GM12878 (cell line): ENCODE measurements at regions not wholly inside any gene's neighbourhood (a gene's known extent, or its start where the extent isn't known, plus 50 kb on each side); places are given as distances from the start of the nearest gene placed in this dataset.
"Not testable (repeated sequence)": the region's sequence is repeated elsewhere in the genome, so short reads cannot be mapped to it uniquely, and the experiment has no call there.

Experiments
- ATF7 ChIP-seq: fragments of 450-650 bp; IDR thresholded peaks from 2 replicates; pipeline ENCODE4 v1.6.1; 2016; ENCODE audit warnings: low read depth, mild to moderate bottlenecking
- BACH1 ChIP-seq: fragments of 450-650 bp; IDR thresholded peaks from 2 replicates; pipeline ENCODE4 v1.6.1; 2017; ENCODE audit warnings: mild to moderate bottlenecking, borderline replicate concordance
- CEBPB ChIP-seq, 2 experiments: fragments of 150-350 bp in 1 of 2; IDR thresholded peaks; 2 replicates each; pipeline ENCODE4 v1.6.1; 2012 to 2014; ENCODE audit warnings: low read depth in 2 of 2, low read length in 2 of 2, borderline replicate concordance in 1 of 2, inconsistent platforms in 1 of 2
- CHD4 ChIP-seq: fragments of 200-600 bp; sonication (generic); IDR thresholded peaks from 2 replicates; pipeline ENCODE4 v1.6.1; 2016; ENCODE audit warnings: mild to moderate bottlenecking
- GABPA ChIP-seq: IDR thresholded peaks from 2 replicates; pipeline ENCODE4 v1.6.1; 2014; ENCODE audit warnings: antibody characterized with exemption, low read depth, mild to moderate bottlenecking, inconsistent platforms
- IKZF1 ChIP-seq: fragments of 450-650 bp; conservative IDR thresholded peaks from 2 replicates; pipeline ENCODE4 v1.6.1; 2017; ENCODE audit warnings: antibody characterized with exemption, mild to moderate bottlenecking
- MTA2 ChIP-seq: fragments of 450-650 bp; IDR thresholded peaks from 2 replicates; pipeline ENCODE4 v1.6.1; 2016; ENCODE audit warnings: low read depth, mild to moderate bottlenecking, moderate library complexity
- NFXL1 ChIP-seq: fragments of 450-650 bp; IDR thresholded peaks from 2 replicates; pipeline ENCODE4 v1.6.1; 2017; ENCODE audit warnings: antibody characterized with exemption, mild to moderate bottlenecking, borderline replicate concordance
- POLR2A ChIP-seq: IDR thresholded peaks from 2 replicates; pipeline ENCODE4 v1.6.1; 2011; ENCODE audit warnings: low read depth, mild to moderate bottlenecking, low read length
- POLR2AphosphoS5 ChIP-seq: IDR thresholded peaks from 2 replicates; pipeline ENCODE4 v1.6.1; 2011; ENCODE audit warnings: mild to moderate bottlenecking, low read length, inconsistent platforms
- SRF ChIP-seq, 2 experiments: IDR thresholded peaks; 2 replicates each; pipeline ENCODE4 v1.6.1; 2011; ENCODE audit warnings: low read depth in 2 of 2, low read length in 2 of 2, mild to moderate bottlenecking in 1 of 2, moderate library complexity in 1 of 2
- TARDBP ChIP-seq: IDR thresholded peaks from 2 replicates; pipeline ENCODE4 v1.6.1; 2016; ENCODE audit warnings: borderline replicate concordance
- TBL1XR1 ChIP-seq: IDR thresholded peaks from 2 replicates; pipeline ENCODE4 v1.6.1; 2012; ENCODE audit warnings: low read depth, low read length, improper control_type of control experiment
- TF ChIP-seq, protein P1 (sequence below), 3 experiments: IDR thresholded peaks in 2 of 3; conservative IDR thresholded peaks in 1 of 3; 2 replicates each; pipeline ENCODE4 v1.5.1; 2011; ENCODE audit warnings: low read depth in 3 of 3, low read length in 3 of 3, mild to moderate bottlenecking in 3 of 3, control low read depth in 2 of 3, moderate library complexity in 2 of 3, inconsistent platforms in 1 of 3, mixed read lengths in 1 of 3; ENCODE audit not compliant: control insufficient read depth in 2 of 3, insufficient read depth in 1 of 3; ENCODE audit errors: extremely low read depth in 1 of 3

DNA sequence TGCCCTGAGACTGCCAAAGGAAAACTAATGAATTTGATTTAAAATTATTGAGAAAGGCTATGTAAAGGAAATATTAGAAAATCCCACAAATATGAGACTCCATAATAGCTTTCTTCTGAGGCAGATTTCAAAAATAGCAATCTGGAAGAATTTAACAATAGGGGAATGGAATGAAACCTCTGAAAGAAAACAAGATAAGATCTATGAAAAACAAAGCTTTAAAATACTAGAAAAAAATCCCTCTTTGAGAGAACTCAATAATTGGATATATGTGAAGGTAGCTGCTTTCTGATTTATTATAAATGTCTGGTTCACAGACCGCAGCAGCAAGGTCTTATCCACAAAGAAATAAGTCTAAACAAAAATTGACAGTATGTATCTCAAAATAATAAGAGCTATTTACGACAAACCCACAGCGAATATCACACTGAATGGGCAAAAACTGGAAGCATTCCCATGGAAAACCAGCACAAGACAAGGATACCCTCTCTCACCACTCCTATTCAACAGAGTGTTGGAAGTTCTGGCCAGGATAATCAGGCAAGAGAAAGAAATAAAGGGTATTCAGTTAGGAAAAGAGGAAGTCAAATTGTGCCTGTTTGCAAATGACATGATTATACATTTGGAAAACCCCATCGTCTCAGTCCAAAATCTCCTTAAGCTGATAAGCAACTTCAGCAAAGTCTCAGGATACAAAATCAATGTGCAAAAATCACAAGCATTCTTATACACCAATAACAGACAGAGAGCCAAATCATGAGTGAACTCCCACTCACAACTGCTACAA, 319.3 kb upstream of the THBS1 start:
- TF ChIP-seq GABPA; TARDBP; NFXL1; MTA2; BACH1; CEBPB (IDR thresholded peaks at IDR 0.05; ENCODE audit: borderline replicate concordance in 1 of 2, low read depth in 2 of 2, low read length in 2 of 2); IKZF1; ATF7; SRF (IDR thresholded peaks at IDR 0.05; ENCODE audit: low read depth in 2 of 2, low read length in 2 of 2); POLR2AphosphoS5; CHD4; TBL1XR1; POLR2A: not testable (repeated sequence)
- TF ChIP-seq, protein P1, sequence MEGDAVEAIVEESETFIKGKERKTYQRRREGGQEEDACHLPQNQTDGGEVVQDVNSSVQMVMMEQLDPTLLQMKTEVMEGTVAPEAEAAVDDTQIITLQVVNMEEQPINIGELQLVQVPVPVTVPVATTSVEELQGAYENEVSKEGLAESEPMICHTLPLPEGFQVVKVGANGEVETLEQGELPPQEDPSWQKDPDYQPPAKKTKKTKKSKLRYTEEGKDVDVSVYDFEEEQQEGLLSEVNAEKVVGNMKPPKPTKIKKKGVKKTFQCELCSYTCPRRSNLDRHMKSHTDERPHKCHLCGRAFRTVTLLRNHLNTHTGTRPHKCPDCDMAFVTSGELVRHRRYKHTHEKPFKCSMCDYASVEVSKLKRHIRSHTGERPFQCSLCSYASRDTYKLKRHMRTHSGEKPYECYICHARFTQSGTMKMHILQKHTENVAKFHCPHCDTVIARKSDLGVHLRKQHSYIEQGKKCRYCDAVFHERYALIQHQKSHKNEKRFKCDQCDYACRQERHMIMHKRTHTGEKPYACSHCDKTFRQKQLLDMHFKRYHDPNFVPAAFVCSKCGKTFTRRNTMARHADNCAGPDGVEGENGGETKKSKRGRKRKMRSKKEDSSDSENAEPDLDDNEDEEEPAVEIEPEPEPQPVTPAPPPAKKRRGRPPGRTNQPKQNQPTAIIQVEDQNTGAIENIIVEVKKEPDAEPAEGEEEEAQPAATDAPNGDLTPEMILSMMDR (IDR thresholded peaks at IDR 0.05 in 2 of 3, conservative IDR thresholded peaks at IDR 0.05 in 1 of 3; ENCODE audit: control insufficient read depth in 2 of 3, extremely low read depth in 1 of 3, insufficient read depth in 1 of 3, low read depth in 3 of 3, low read length in 3 of 3) = not testable (repeated sequence)
